Neutrophil (primary cell): ENCODE measurements at regions not wholly inside any gene's neighbourhood (a gene's known extent, or its start where the extent isn't known, plus 50 kb on each side); places are given as distances from the start of the nearest gene placed in this dataset.
"Not testable (repeated sequence)": the region's sequence is repeated elsewhere in the genome, so short reads cannot be mapped to it uniquely, and the experiment has no call there.

ENCODE experiments used
- H3K27ac ChIP-seq: fragments of 200-600 bp; sonication (generic); 2 replicates; pipeline ENCODE4 v1.5.1; 2016; ENCODE audit warnings: mild to moderate bottlenecking, moderate library complexity
- H3K27me3 ChIP-seq: fragments of 200-600 bp; sonication (generic); 2 replicates; pipeline ENCODE4 v1.6.0; 2016; ENCODE audit warnings: mild to moderate bottlenecking
- H3K36me3 ChIP-seq: fragments of 200-600 bp; sonication (generic); 2 replicates; pipeline ENCODE4 v1.5.1; 2017
- H3K4me1 ChIP-seq, 2 experiments: fragments of 200-600 bp in 1 of 2; sonication (generic) in 1 of 2; 1 replicate in 1 of 2; 2 replicates in 1 of 2; pipeline versions ENCODE4 v1.5.1 to v1.6.1; 2013 to 2016; ENCODE audit warnings: low read depth in 1 of 2, low read length in 1 of 2, mild to moderate bottlenecking in 1 of 2, moderate library complexity in 1 of 2; ENCODE audit not compliant: control insufficient read depth in 1 of 2, insufficient read depth in 1 of 2
- H3K4me3 ChIP-seq, 2 experiments: fragments of 200-600 bp in 1 of 2; sonication (generic) in 1 of 2; 1 replicate in 1 of 2; 2 replicates in 1 of 2; pipeline ENCODE4 v1.5.1; 2013 to 2016; ENCODE audit warnings: low read depth in 1 of 2, low read length in 1 of 2, mild to moderate bottlenecking in 1 of 2, moderate library complexity in 1 of 2
- H3K9me3 ChIP-seq: fragments of 200-600 bp; sonication (generic); 2 replicates; pipeline ENCODE4 v1.5.1; 2016
- TF ChIP-seq, protein P1 (sequence below): fragments of 200-600 bp; sonication (generic); IDR thresholded peaks from 2 replicates; pipeline ENCODE4 v1.5.1; 2016; ENCODE audit warnings: antibody characterized with exemption

DNA sequence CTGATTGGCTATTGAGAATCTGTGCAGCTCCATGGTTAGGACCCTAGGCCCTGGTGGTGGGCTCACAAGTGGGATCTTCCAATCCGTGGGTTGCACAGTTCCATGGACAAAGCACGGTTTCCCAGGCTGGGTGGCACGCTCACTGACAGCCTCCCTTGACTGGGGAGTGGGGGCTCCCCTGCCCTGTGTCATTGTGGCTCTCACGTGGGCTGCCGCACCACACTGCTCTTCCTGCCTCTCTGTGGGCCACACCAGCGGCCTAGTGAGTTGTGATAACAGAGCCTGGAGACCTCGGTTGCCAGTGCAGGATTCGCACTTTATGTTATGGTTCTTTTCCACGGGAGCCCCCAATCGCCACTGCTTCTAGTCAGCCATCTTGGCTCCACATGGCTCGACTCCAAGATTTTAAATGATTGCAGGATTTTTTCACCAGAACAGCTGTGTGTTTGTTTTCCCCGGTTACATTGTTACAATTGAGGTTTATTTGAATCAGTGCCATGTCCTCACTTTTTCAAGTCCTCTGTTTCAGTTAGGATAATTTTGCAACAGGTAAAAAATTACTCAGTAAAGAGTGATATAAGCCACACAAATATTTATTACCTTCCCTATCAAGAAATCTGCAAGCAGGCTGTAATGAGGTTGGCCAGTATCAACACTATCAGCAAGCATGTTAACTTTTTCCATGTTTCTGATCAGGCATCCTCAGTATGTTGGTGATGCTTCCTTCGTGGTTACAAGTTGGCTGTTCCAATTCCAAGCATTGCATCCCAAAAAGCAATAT, 253.8 kb downstream of the ZNF608 start:
- no peaks in the 10 kb centered on the region for H3K27me3 ChIP-seq
- no peaks in the 10 kb centered on the region for H3K36me3 ChIP-seq
- H3K9me3 ChIP-seq: peaks cover 8% of the 10 kb centered on the region
- H3K4me1 ChIP-seq: no peaks in the 10 kb centered on the region
- H3K4me3 ChIP-seq: no peak overlapping the region
- H3K27ac ChIP-seq: no peak overlapping the region
- TF ChIP-seq, protein P1, sequence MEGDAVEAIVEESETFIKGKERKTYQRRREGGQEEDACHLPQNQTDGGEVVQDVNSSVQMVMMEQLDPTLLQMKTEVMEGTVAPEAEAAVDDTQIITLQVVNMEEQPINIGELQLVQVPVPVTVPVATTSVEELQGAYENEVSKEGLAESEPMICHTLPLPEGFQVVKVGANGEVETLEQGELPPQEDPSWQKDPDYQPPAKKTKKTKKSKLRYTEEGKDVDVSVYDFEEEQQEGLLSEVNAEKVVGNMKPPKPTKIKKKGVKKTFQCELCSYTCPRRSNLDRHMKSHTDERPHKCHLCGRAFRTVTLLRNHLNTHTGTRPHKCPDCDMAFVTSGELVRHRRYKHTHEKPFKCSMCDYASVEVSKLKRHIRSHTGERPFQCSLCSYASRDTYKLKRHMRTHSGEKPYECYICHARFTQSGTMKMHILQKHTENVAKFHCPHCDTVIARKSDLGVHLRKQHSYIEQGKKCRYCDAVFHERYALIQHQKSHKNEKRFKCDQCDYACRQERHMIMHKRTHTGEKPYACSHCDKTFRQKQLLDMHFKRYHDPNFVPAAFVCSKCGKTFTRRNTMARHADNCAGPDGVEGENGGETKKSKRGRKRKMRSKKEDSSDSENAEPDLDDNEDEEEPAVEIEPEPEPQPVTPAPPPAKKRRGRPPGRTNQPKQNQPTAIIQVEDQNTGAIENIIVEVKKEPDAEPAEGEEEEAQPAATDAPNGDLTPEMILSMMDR: no peak

DNA sequence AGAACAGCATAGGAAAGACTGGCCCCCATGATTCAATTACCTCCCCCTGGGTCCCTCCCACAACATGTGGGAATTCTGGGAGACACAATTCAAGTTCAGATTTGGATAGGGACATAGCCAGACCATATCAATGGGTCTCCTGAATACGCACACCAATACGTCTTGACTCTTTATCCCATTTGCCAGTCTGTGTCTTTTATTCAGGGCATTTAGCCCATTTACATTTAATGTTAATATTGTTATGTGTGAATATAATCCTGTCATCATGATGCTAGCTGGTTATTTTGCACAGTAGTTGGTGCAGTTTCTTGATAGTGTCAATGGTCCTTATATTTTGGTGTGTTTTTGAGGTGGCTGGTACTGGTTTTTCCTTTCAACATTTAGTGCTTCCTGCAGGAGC, 256.1 kb downstream of the ZNF608 start:
- not testable (repeated sequence) for H3K27ac ChIP-seq, H3K27me3 ChIP-seq, H3K4me1 ChIP-seq, H3K9me3 ChIP-seq, H3K4me3 ChIP-seq, H3K36me3 ChIP-seq

DNA sequence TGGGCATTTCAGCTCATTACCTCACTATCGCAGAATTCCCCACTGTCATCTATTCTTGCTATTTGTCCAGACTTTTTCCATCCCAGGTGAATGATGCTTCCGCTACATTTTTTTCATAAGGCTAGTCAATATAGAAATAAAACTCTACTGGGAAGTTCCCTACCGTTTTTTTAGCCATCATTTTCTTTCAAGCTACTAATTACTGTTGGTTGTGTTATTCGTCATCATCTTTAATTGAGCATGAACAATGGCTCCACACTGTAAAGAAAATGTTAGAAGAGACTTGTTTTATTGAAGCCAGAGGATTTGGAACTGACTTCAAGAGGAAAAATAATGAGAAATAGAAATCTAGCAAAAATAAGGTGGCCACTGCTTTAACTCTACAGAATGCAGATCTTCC, 265.0 kb downstream of the ZNF608 start:
- Histone ChIP-seq H3K9me3 (no peaks in the 10 kb centered on the region), H3K4me3 (no peak overlapping the region), H3K27me3 (no peaks in the 10 kb centered on the region), H3K4me1 (no peaks in the 10 kb centered on the region), H3K27ac (no peak overlapping the region), H3K36me3 (no peaks in the 10 kb centered on the region)
- TF ChIP-seq, protein P1: no peak

DNA sequence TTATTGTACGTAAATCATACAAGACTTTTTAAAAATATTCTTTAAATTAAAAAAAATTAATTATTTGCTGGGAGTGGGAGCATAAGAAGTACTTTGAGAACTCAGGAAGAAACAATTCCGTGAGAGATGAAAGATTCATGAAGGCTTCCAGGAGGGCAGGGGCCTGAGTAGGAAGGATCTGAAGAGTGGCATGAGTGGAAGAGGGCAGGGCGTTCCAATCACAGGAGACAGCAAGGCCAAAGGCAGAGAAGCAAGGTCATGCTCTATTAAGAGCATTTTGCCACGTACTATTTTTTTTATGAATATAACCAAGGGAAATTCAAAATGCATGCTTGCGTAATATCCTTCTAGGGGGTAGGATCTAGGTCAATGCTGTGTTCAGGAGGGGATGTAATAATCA, 265.5 kb downstream of the ZNF608 start:
- Histone ChIP-seq H3K36me3 (no peaks in the 10 kb centered on the region), H3K4me1 (no peaks in the 10 kb centered on the region), H3K27ac (no peak overlapping the region), H3K9me3 (no peaks in the 10 kb centered on the region), H3K27me3 (no peaks in the 10 kb centered on the region), H3K4me3 (no peak overlapping the region)
- TF ChIP-seq, protein P1: no peak

DNA sequence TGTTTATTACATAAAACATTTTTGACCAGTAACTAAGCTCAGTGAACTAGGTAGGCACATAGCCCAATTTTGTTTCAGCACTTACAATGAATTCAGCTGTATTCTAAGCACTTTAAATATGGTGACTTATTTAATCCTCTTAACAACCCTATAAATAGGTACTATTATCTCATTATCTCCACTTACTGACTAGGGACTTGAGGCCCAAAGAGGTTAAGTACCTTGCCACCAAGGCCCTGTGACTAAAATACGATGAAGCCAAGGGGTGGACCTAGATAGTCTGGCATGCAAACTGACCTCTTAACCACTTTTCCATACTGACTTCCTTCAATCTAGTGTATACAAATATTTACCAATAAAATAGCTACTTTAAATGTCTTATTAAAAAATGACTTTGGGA, 266.4 kb downstream of the ZNF608 start:
- no peaks in the 10 kb centered on the region for H3K36me3 ChIP-seq
- H3K4me1 ChIP-seq: no peaks in the 10 kb centered on the region
- TF ChIP-seq, protein P1: no peak
- no peak overlapping the region for H3K4me3 ChIP-seq
- H3K9me3 ChIP-seq: no peaks in the 10 kb centered on the region
- H3K27me3 ChIP-seq: no peaks in the 10 kb centered on the region
- H3K27ac ChIP-seq: no peak overlapping the region

DNA sequence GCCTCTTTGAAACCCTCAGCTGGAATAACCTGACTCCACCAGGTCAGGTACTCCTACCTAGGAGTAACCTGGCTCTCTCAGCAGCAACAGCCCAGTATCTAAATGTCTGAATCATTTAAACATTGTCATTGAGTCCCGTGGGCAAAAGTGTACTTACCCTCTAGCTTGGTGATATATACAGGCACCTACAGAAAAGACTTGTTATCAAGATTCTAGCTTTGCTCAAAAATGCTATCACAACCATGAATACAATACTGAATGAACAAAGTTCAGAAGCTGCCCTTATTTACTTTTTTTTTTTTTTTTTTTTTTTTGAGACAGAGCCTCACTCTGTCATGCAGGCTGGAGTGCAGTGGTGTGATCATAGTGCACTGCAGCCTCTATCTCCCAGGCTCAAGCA, 268.2 kb downstream of the ZNF608 start:
- no peak overlapping the region for H3K27ac ChIP-seq
- no peaks in the 10 kb centered on the region for H3K36me3 ChIP-seq
- no peaks in the 10 kb centered on the region for H3K4me1 ChIP-seq
- H3K4me3 ChIP-seq: no peak overlapping the region
- H3K27me3 ChIP-seq: no peaks in the 10 kb centered on the region
- TF ChIP-seq, protein P1: no peak
- H3K9me3 ChIP-seq: no peaks in the 10 kb centered on the region
